CD4-positive, alpha-beta T cell (primary cell): ENCODE measurements at regions not wholly inside any gene's neighbourhood (a gene's known extent, or its start where the extent isn't known, plus 50 kb on each side); places are given as distances from the start of the nearest gene placed in this dataset.

ENCODE experiments used
- ATAC-seq: fragments of 200-7000 bp; cut with Tn5 transposase; one replicate; pipeline ENCODE4 v1.10.0; 2022; ENCODE audit warnings: mild to moderate bottlenecking; ENCODE audit not compliant: poor library complexity
- CTCF ChIA-PET: fragments of 350-600 bp; sonication (Branson Sonifier 250); formaldehyde crosslinking; loops from one replicate; lab custom pipeline; 2021; ENCODE audit warnings: antibody characterized with exemption, inconsistent platforms; lab: Charles Lee
- POLR2A ChIA-PET: fragments of 350-600 bp; sonication (Branson Sonifier 250); formaldehyde crosslinking; loops from one replicate; lab custom pipeline; 2021; ENCODE audit warnings: antibody characterized with exemption, inconsistent platforms; lab: Charles Lee
- DNase-seq, 14 experiments: peaks; one replicate each; pipeline ENCODE4 v3.0.0-alpha.2; 2013 to 2020; ENCODE audit warnings: mixed read lengths in 2 of 14
- H3K27ac ChIP-seq, 2 donors: one replicate each; pipeline versions ENCODE4 v1.5.1 to v1.7.0; 2013; ENCODE audit warnings: low read length in 2 of 2, low read depth in 1 of 2, mild to moderate bottlenecking in 1 of 2
- H3K27me3 ChIP-seq, 2 experiments: 1 replicate in 1 of 2; 2 replicates in 1 of 2; pipeline versions ENCODE4 v1.6.1 to v1.7.0; 2013; ENCODE audit warnings: low read length in 2 of 2, control low read depth in 1 of 2, mild to moderate bottlenecking in 1 of 2, moderate library complexity in 1 of 2; ENCODE audit not compliant: insufficient read depth in 2 of 2, control insufficient read depth in 1 of 2
- H3K36me3 ChIP-seq: one replicate; pipeline ENCODE4 v1.6.1; 2013; ENCODE audit warnings: low read length, control low read depth; ENCODE audit not compliant: insufficient read depth
- H3K4me1 ChIP-seq: one replicate; pipeline ENCODE4 v1.6.1; 2013; ENCODE audit warnings: low read length, control low read depth; ENCODE audit not compliant: insufficient read depth
- H3K4me3 ChIP-seq: one replicate; pipeline ENCODE4 v1.5.1; 2013; ENCODE audit warnings: mild to moderate bottlenecking, low read length, moderate library complexity
- H3K9me3 ChIP-seq, 2 experiments: 1 replicate in 1 of 2; 2 replicates in 1 of 2; pipeline versions ENCODE4 v1.6.1 to v1.7.0; 2013; ENCODE audit warnings: low read length in 2 of 2, mild to moderate bottlenecking in 2 of 2, control low read depth in 1 of 2, moderate library complexity in 1 of 2; ENCODE audit not compliant: control insufficient read depth in 1 of 2, insufficient read depth in 1 of 2
- H3K27ac Mint-ChIP-seq: one replicate; pipeline ENCODE4 v1.8.0; 2020; ENCODE audit warnings: mixed read lengths
- H3K27me3 Mint-ChIP-seq: one replicate; pipeline ENCODE4 v1.8.0; 2021; ENCODE audit warnings: mixed read lengths
- H3K36me3 Mint-ChIP-seq: one replicate; pipeline ENCODE4 v1.8.0; 2021; ENCODE audit warnings: low read depth, mixed read lengths
- H3K4me1 Mint-ChIP-seq: one replicate; pipeline ENCODE4 v1.8.0; 2021; ENCODE audit warnings: low read depth, mixed read lengths
- H3K4me3 Mint-ChIP-seq: one replicate; pipeline ENCODE4 v1.8.0; 2020; ENCODE audit warnings: mild to moderate bottlenecking, mixed read lengths
- H3K9me3 Mint-ChIP-seq: one replicate; pipeline ENCODE4 v1.8.0; 2020; ENCODE audit warnings: mixed read lengths
- intact Hi-C, 2 experiments: fragments of 100-400 bp; cut with DNase I in 1 of 2; cut with micrococcal nuclease in 1 of 2; formaldehyde crosslinking; loops; one replicate each; pipeline versions ENCODE4 v1.15.1 to v1.9.0; 2023 to 2025; cut with DNase I, micrococcal nuclease
- TF ChIP-seq, protein P1 (sequence below): fragments of 200-600 bp; IDR thresholded peaks from one replicate; pipeline ENCODE4 v1.8.0; 2022; ENCODE audit warnings: antibody characterized with exemption, mild to moderate bottlenecking

DNA sequence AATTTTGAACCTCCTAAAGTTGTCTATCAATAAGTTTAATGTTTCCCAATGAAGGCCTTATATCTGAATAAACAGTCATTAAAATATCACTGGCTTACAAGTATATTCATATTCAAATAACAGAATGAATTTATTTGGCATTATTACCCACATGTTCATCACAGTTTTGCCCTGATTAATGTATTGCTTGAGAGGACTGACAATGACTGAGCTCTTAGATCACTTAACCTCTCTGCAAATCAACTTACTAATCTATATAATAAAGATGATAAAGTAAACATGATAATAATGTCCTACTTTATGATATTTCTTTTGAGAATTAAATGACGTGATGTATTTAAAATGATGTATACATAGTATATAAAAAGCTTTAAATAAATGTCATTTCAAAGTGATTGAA, 532.0 kb upstream of the GBE1 start:
- Mint-ChIP-seq H3K27ac (no peak overlapping the region), H3K9me3 (peaks cover 9% of the 10 kb centered on the region), H3K4me3 (no peak overlapping the region), H3K27me3 (no peaks in the 10 kb centered on the region), H3K36me3 (no peaks in the 10 kb centered on the region), H3K4me1 (no peaks in the 10 kb centered on the region)
- H3K36me3 ChIP-seq: no peaks in the 10 kb centered on the region
- H3K27ac ChIP-seq: no peak overlapping the region
- intact Hi-C loops: no loop called here
- H3K9me3 ChIP-seq: peaks cover under 1 to 6% of the 10 kb centered on the region in 2 experiments
- no peak overlapping the region for H3K4me3 ChIP-seq
- POLR2A ChIA-PET: no interaction called here
- no peak for DNase-seq
- TF ChIP-seq, protein P1, sequence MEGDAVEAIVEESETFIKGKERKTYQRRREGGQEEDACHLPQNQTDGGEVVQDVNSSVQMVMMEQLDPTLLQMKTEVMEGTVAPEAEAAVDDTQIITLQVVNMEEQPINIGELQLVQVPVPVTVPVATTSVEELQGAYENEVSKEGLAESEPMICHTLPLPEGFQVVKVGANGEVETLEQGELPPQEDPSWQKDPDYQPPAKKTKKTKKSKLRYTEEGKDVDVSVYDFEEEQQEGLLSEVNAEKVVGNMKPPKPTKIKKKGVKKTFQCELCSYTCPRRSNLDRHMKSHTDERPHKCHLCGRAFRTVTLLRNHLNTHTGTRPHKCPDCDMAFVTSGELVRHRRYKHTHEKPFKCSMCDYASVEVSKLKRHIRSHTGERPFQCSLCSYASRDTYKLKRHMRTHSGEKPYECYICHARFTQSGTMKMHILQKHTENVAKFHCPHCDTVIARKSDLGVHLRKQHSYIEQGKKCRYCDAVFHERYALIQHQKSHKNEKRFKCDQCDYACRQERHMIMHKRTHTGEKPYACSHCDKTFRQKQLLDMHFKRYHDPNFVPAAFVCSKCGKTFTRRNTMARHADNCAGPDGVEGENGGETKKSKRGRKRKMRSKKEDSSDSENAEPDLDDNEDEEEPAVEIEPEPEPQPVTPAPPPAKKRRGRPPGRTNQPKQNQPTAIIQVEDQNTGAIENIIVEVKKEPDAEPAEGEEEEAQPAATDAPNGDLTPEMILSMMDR: no peak
- no peaks in the 10 kb centered on the region for H3K27me3 ChIP-seq
- no peak for ATAC-seq
- CTCF ChIA-PET: interaction anchor here (1.0 kb wide), 1 partner anchor 10 kb away, joined by 4 read pairs; no protein-coding TSS in a partner anchor
- H3K4me1 ChIP-seq: no peaks in the 10 kb centered on the region

- peaks cover 12% of the 10 kb centered on the region for H3K9me3 Mint-ChIP-seq
- H3K36me3 Mint-ChIP-seq: no peaks in the 10 kb centered on the region
- ATAC-seq (no peak), DNase-seq (no peak)
- H3K27ac ChIP-seq: no peak overlapping the region
- H3K27me3 Mint-ChIP-seq: no peaks in the 10 kb centered on the region
- CTCF ChIA-PET: no interaction called here
- H3K4me3 Mint-ChIP-seq: no peak overlapping the region
- H3K4me1 ChIP-seq: no peaks in the 10 kb centered on the region
- H3K27ac Mint-ChIP-seq: no peak overlapping the region
- peaks cover 6 to 11% of the 10 kb centered on the region in 2 experiments for H3K9me3 ChIP-seq
- POLR2A ChIA-PET: no interaction called here
- no peak overlapping the region for H3K4me3 ChIP-seq
- no peaks in the 10 kb centered on the region for H3K27me3 ChIP-seq
- TF ChIP-seq, protein P1: no peak
- no peaks in the 10 kb centered on the region for H3K36me3 ChIP-seq
- H3K4me1 Mint-ChIP-seq: no peaks in the 10 kb centered on the region
- intact Hi-C loops: no loop called here
Measured at GRCh38 chr3:82287562-82287961, 526.1 kb upstream of the GBE1 start.

- no peaks in the 10 kb centered on the region for H3K4me1 Mint-ChIP-seq
- no peak overlapping the region for H3K4me3 ChIP-seq
- CTCF ChIA-PET: no interaction called here
- POLR2A ChIA-PET: no interaction called here
- ATAC-seq: no peak
- no peak for DNase-seq
- H3K27me3 ChIP-seq: no peaks in the 10 kb centered on the region
- no peaks in the 10 kb centered on the region for H3K4me1 ChIP-seq
- peaks cover 0 to 11% of the 10 kb centered on the region in 2 experiments for H3K9me3 ChIP-seq
- no peak overlapping the region for H3K27ac Mint-ChIP-seq
- peaks cover 6% of the 10 kb centered on the region for H3K9me3 Mint-ChIP-seq
- intact Hi-C loops: no loop called here
- no peaks in the 10 kb centered on the region for H3K36me3 Mint-ChIP-seq
- H3K27me3 Mint-ChIP-seq: no peaks in the 10 kb centered on the region
- no peak overlapping the region for H3K27ac ChIP-seq
- H3K4me3 Mint-ChIP-seq: no peak overlapping the region
- TF ChIP-seq, protein P1: no peak
- H3K36me3 ChIP-seq: no peaks in the 10 kb centered on the region
Measured at GRCh38 chr3:82281205-82281604, 519.8 kb upstream of the GBE1 start.
